ENCODE measurements at regions not wholly inside any gene's neighbourhood (a gene's known extent, or its start where the extent isn't known, plus 50 kb on each side); places are given as distances from the start of the nearest gene placed in this dataset.

DNA sequence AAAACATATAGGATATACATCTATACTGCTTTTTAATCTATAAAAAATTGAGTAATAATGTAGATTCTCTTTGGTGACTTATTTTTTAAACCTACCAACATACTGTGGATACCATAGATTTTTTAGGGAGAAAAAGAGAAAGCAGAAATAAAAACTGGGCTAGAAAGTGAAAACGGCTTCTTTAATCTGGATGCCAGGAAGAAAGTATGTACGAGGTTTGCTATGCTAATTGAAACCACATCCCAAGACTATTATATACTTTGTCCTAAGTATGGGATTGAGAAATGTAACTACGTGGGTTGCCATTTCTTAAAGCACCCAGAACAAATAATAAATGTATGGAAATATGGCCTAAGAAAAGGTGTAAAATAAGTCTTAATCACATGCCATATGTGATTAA is 129.0 kb upstream of the NFE2L3 start:
- Histone ChIP-seq H3K9me3 (no peaks in the 10 kb centered on the region), H3K27me3 (no peaks in the 10 kb centered on the region), H3K36me3 (no peaks in the 10 kb centered on the region), H3K4me1 (no peaks in the 10 kb centered on the region), H3K27ac (no peak overlapping the region), H3K4me3 (no peak overlapping the region)
- no peak for TF ChIP-seq POLR2A (IDR thresholded peaks at IDR 0.05)
- TF ChIP-seq, protein P1, sequence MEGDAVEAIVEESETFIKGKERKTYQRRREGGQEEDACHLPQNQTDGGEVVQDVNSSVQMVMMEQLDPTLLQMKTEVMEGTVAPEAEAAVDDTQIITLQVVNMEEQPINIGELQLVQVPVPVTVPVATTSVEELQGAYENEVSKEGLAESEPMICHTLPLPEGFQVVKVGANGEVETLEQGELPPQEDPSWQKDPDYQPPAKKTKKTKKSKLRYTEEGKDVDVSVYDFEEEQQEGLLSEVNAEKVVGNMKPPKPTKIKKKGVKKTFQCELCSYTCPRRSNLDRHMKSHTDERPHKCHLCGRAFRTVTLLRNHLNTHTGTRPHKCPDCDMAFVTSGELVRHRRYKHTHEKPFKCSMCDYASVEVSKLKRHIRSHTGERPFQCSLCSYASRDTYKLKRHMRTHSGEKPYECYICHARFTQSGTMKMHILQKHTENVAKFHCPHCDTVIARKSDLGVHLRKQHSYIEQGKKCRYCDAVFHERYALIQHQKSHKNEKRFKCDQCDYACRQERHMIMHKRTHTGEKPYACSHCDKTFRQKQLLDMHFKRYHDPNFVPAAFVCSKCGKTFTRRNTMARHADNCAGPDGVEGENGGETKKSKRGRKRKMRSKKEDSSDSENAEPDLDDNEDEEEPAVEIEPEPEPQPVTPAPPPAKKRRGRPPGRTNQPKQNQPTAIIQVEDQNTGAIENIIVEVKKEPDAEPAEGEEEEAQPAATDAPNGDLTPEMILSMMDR (IDR thresholded peaks at IDR 0.05), result no peak
- no peak for DNase-seq

DNA sequence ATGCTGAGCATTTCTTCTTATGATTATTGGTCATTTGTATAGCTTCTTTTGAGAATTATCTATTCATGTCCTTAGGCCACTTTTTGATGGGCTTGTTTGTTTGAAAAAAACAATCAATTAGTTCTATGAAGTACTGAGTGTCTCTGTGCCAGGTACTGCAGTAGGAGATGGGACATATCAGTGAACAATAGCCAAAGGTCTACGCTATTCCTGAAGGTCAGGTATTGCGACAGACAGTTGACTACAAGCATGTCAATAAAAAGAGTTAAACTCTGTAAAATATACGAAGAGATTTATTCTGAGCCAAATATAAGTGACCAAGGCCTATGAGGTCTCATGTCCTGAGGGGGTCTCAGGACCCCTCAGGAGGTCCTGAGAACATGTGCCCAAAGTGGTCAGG is 122.1 kb upstream of the NFE2L3 start:
- DNase-seq, result no peak
- TF ChIP-seq, protein P1 (IDR thresholded peaks at IDR 0.05), result no peak
- TF ChIP-seq POLR2A (IDR thresholded peaks at IDR 0.05), result no peak
- Histone ChIP-seq H3K36me3 (no peaks in the 10 kb centered on the region), H3K4me1 (peaks cover 0 to 3% (median 0%) of the 10 kb centered on the region in 4 donors), H3K27me3 (no peaks in the 10 kb centered on the region), H3K27ac (no peak overlapping the region), H3K4me3 (no peak overlapping the region), H3K9me3 (no peaks in the 10 kb centered on the region)

GRCh38 chr7:26034391-26034790 is 117.6 kb upstream of the NFE2L3 start:
- Histone ChIP-seq H3K4me1 (peaks cover 0 to 3% (median 0%) of the 10 kb centered on the region in 4 donors), H3K4me3 (no peak overlapping the region), H3K9me3 (no peaks in the 10 kb centered on the region), H3K27ac (no peak overlapping the region), H3K36me3 (no peaks in the 10 kb centered on the region), H3K27me3 (no peaks in the 10 kb centered on the region)
- no peak for TF ChIP-seq POLR2A (IDR thresholded peaks at IDR 0.05)
- TF ChIP-seq, protein P1 (IDR thresholded peaks at IDR 0.05), result no peak
- DNase-seq, result no peak

GRCh38 chr7:26035552-26035951 is 116.4 kb upstream of the NFE2L3 start:
- no peak for DNase-seq
- no peak overlapping the region for H3K27ac ChIP-seq

GRCh38 chr7:26036092-26036491 is 115.9 kb upstream of the NFE2L3 start:
- Histone ChIP-seq H3K27me3 (no peaks in the 10 kb centered on the region), H3K36me3 (no peaks in the 10 kb centered on the region), H3K4me1 (no peaks in the 10 kb centered on the region), H3K9me3 (no peaks in the 10 kb centered on the region), H3K4me3 (no peak overlapping the region), H3K27ac (no peak overlapping the region)
- no peak for DNase-seq
- TF ChIP-seq, protein P1 (IDR thresholded peaks at IDR 0.05), result no peak
- TF ChIP-seq POLR2A (IDR thresholded peaks at IDR 0.05), result no peak

More at GRCh38 chr7:26035552-26035951, 116.4 kb upstream of the NFE2L3 start:
- TF ChIP-seq, protein P1 (IDR thresholded peaks at IDR 0.05), result no peak
- TF ChIP-seq POLR2A (IDR thresholded peaks at IDR 0.05), result no peak
- H3K27me3 ChIP-seq, result no peaks in the 10 kb centered on the region
- H3K4me3 ChIP-seq, result no peak overlapping the region
- H3K4me1 ChIP-seq, result no peaks in the 10 kb centered on the region
- H3K9me3 ChIP-seq, result no peaks in the 10 kb centered on the region
- H3K36me3 ChIP-seq, result no peaks in the 10 kb centered on the region

Measured in Peyer's patch (tissue), 4 donors.